ENCODE measurements at regions not wholly inside any gene's neighbourhood (a gene's known extent, or its start where the extent isn't known, plus 50 kb on each side); places are given as distances from the start of the nearest gene placed in this dataset.

GRCh38 chr6:97919631-97920030 is 636.6 kb upstream of the MMS22L start:
- TF ChIP-seq POLR2A (IDR thresholded peaks at IDR 0.05; ENCODE audit: low read length), result no peak
- no peak for TF ChIP-seq GATA1 (IDR thresholded peaks at IDR 0.05; ENCODE audit: low read depth, low read length)
